SK-N-SH (cell line): ENCODE measurements at regions not wholly inside any gene's neighbourhood (a gene's known extent, or its start where the extent isn't known, plus 50 kb on each side); places are given as distances from the start of the nearest gene placed in this dataset.
A peak's percentile ranks its signal among the peaks of the same experiment; 100 is the strongest.

ENCODE experiments used
- CTCF ChIA-PET: fragments of 300-600, 350-600 bp; formaldehyde crosslinking; extraction: SDS; loops from one replicate; lab custom pipeline; 2021; lab: Yijun Ruan, JAX
- POLR2A ChIA-PET: fragments of 350-600 bp; sonication (Branson Sonifier 250); formaldehyde crosslinking; extraction: SDS; loops from one replicate; lab custom pipeline; 2020; ENCODE audit warnings: antibody characterized with exemption, inconsistent platforms; lab: Yijun Ruan, JAX
- DNase-seq: peaks from one replicate; pipeline ENCODE4 v3.0.0; 2012
- H2AFZ ChIP-seq: fragments of 200-600 bp; sonication (generic); 2 replicates; pipeline ENCODE4 v1.8.1; 2016; ENCODE audit warnings: antibody characterized with exemption, mild to moderate bottlenecking, low read depth
- H3F3A ChIP-seq: fragments of 200-600 bp; sonication (generic); replicated peaks from 2 replicates; pipeline ENCODE3; 2016; ENCODE audit warnings: antibody characterized with exemption, mild to moderate bottlenecking; ENCODE audit not compliant: insufficient read depth
- H3K27ac ChIP-seq, 2 experiments: fragments of 200-500 bp in 1 of 2; fragments of 200-600 bp in 1 of 2; sonication (Bioruptor generic) in 1 of 2; sonication (generic), shearing (Covaris generic) in 1 of 2; 2 replicates each; pipeline versions ENCODE4 v1.5.1 to v1.6.1; 2014 to 2016; ENCODE audit warnings: low read depth in 2 of 2, inconsistent platforms in 1 of 2, low read length in 1 of 2, mild to moderate bottlenecking in 1 of 2, mixed read lengths in 1 of 2
- H3K27me3 ChIP-seq: fragments of 200-600 bp; sonication (generic), shearing (Covaris generic); 2 replicates; pipeline ENCODE4 v1.6.1; 2016; ENCODE audit warnings: mixed run types; ENCODE audit not compliant: insufficient read depth
- H3K36me3 ChIP-seq, 2 experiments: fragments of 200-500 bp in 1 of 2; fragments of 200-600 bp in 1 of 2; sonication (Bioruptor generic) in 1 of 2; sonication (generic) in 1 of 2; replicated peaks in 1 of 2; 2 replicates each; pipeline versions ENCODE3 to v1.5.1; 2014 to 2016; ENCODE audit warnings: low read length in 1 of 2, mild to moderate bottlenecking in 1 of 2; ENCODE audit not compliant: insufficient read depth in 2 of 2, control insufficient read depth in 1 of 2
- H3K4me1 ChIP-seq, 2 experiments: fragments of 200-500 bp in 1 of 2; fragments of 200-600 bp in 1 of 2; sonication (Bioruptor generic) in 1 of 2; sonication (generic), shearing (Covaris generic) in 1 of 2; 2 replicates each; pipeline versions ENCODE4 v1.5.1 to v1.6.1; 2014 to 2016; ENCODE audit warnings: low read depth in 1 of 2, low read length in 1 of 2, mixed run types in 1 of 2; ENCODE audit not compliant: insufficient read depth in 2 of 2, control insufficient read depth in 1 of 2
- H3K4me2 ChIP-seq: fragments of 200-600 bp; sonication (generic), shearing (Covaris generic); 2 replicates; pipeline ENCODE4 v1.6.1; 2017; ENCODE audit warnings: mixed run types
- H3K4me3 ChIP-seq, 2 experiments: fragments of 200-500 bp in 1 of 2; fragments of 200-600 bp in 1 of 2; sonication (Bioruptor generic) in 1 of 2; sonication (generic), shearing (Covaris generic) in 1 of 2; 2 replicates each; pipeline versions ENCODE4 v1.5.1 to v1.8.1; 2014 to 2016; ENCODE audit warnings: low read depth in 2 of 2, inconsistent platforms in 1 of 2, low read length in 1 of 2, mild to moderate bottlenecking in 1 of 2, mixed read lengths in 1 of 2, moderate library complexity in 1 of 2
- H3K79me2 ChIP-seq: fragments of 200-600 bp; sonication (generic); 2 replicates; pipeline ENCODE4 v1.8.1; 2017; ENCODE audit warnings: mild to moderate bottlenecking; ENCODE audit not compliant: insufficient read depth
- H3K9ac ChIP-seq: fragments of 200-600 bp; sonication (generic); 2 replicates; pipeline ENCODE4 v1.6.1; 2017; ENCODE audit warnings: mixed run types
- H3K9me2 ChIP-seq: fragments of 200-600 bp; sonication (generic); 2 replicates; pipeline ENCODE4 v1.6.1; 2017; ENCODE audit warnings: mixed run types
- H3K9me3 ChIP-seq: fragments of 200-600 bp; sonication (generic); 2 replicates; pipeline ENCODE4 v1.6.1; 2017; ENCODE audit warnings: mixed run types, mild to moderate bottlenecking, moderate library complexity
- H4K20me1 ChIP-seq: fragments of 200-600 bp; sonication (generic); 2 replicates; pipeline ENCODE4 v1.6.1; 2017; ENCODE audit warnings: mild to moderate bottlenecking, mixed run types; ENCODE audit not compliant: insufficient read depth
- CTCF ChIP-seq: fragments of 200-600 bp; sonication (generic); IDR thresholded peaks from 2 replicates; pipeline ENCODE4 v1.6.1; 2017; ENCODE audit warnings: antibody characterized with exemption, mild to moderate bottlenecking, moderate library complexity
- EP300 ChIP-seq, 2 experiments: IDR thresholded peaks; 2 replicates each; pipeline versions ENCODE4 v1.4.0 to v1.6.1; 2012; ENCODE audit warnings: borderline replicate concordance in 1 of 2, low read depth in 1 of 2, low read length in 1 of 2
- FOSL2 ChIP-seq: IDR thresholded peaks from 2 replicates; pipeline ENCODE4 v1.4.0; 2012; ENCODE audit warnings: low read depth, mild to moderate bottlenecking, moderate library complexity, borderline replicate concordance
- GATA2 ChIP-seq: sonication (generic); formaldehyde crosslinking; IDR thresholded peaks from 2 replicates; pipeline ENCODE4 v1.5.0; 2020; ENCODE audit warnings: mild to moderate bottlenecking, missing genetic modification reagents
- MEF2A ChIP-seq: IDR thresholded peaks from 2 replicates; pipeline ENCODE4 v1.4.0; 2012; ENCODE audit warnings: low read depth, borderline replicate concordance
- POLR2AphosphoS5 ChIP-seq: IDR thresholded peaks from 2 replicates; pipeline ENCODE4 v1.6.1; 2012; ENCODE audit warnings: low read depth, low read length
- SMC3 ChIP-seq: IDR thresholded peaks from 2 replicates; pipeline ENCODE4 v1.6.1; 2012; ENCODE audit warnings: low read depth, low read length, improper control_type of control experiment
- WGBS: methylation state at CpG from one replicate; pipeline ENCODE4 v1.1.6; 2017; ENCODE audit warnings: low lambda C conversion rate; 5-methylcytosine and 5-hydroxymethylcytosine counted together

- Histone ChIP-seq H3K4me2 (no peak overlapping the region), H3K4me1 (peaks cover 18 to 20% of the 10 kb centered on the region in 2 experiments), H3K9me2 (no peaks in the 10 kb centered on the region), H2AFZ (no peak overlapping the region), H4K20me1 (no peaks in the 10 kb centered on the region), H3K9me3 (0 out of 2 replicates have a peak, but pooled peaks cover 6% of the 10 kb centered on the region), H3K27ac (peak overlapping the region in 1 of 2 experiments; percentile 9; a peak in 1 of 4 replicates), H3K4me3 (no peak overlapping the region), H3F3A (no peaks in the 10 kb centered on the region), H3K9ac (no peak overlapping the region), H3K27me3 (no peaks in the 10 kb centered on the region), H3K79me2 (no peaks in the 10 kb centered on the region), H3K36me3 (no peaks in the 10 kb centered on the region)
- CTCF ChIA-PET, result no interaction called here
- DNase-seq, result no peak
- 0 out of 2 replicates have a peak, but pooled peaks have one; percentile 6 for TF ChIP-seq FOSL2
- peak; percentile 60; the same call in 1 of the 2 replicates for TF ChIP-seq MEF2A
- TF ChIP-seq GATA2 (CRISPR knock-in tag), result no peak
- WGBS, result 63% methylated on average over 4 of the region's 4 CpGs
- POLR2A ChIA-PET, result no interaction called here
Observed at GRCh38 chr13:39888865-39889810, 233.7 kb downstream of the COG6 start.

- Histone ChIP-seq H3K4me2 (no peak overlapping the region), H4K20me1 (no peaks in the 10 kb centered on the region), H3K4me1 (peaks cover 20 to 30% of the 10 kb centered on the region in 2 experiments), H3K27me3 (no peaks in the 10 kb centered on the region), H3K9me3 (no peaks in the 10 kb centered on the region), H2AFZ (no peak overlapping the region), H3K9me2 (no peaks in the 10 kb centered on the region), H3K27ac (no peak overlapping the region), H3K9ac (no peak overlapping the region), H3K36me3 (no peaks in the 10 kb centered on the region), H3K79me2 (no peaks in the 10 kb centered on the region), H3F3A (no peaks in the 10 kb centered on the region), H3K4me3 (no peak overlapping the region)
- DNase-seq, result no peak
- CTCF ChIA-PET, result interaction anchor here (5.0 kb wide), 1 partner anchor 52 kb away, joined by 23 read pairs; no protein-coding TSS in a partner anchor
- TF ChIP-seq EP300 (IDR thresholded peaks at IDR 0.05; ENCODE audit: borderline replicate concordance in 1 of 2, low read depth in 1 of 2, low read length in 1 of 2) (no peak), SMC3 (no peak), CTCF (no peak), POLR2AphosphoS5 (no peak)
- 83% methylated on average over 4 of the region's 4 CpGs for WGBS
- POLR2A ChIA-PET, result no interaction called here
Observed at GRCh38 chr13:39890537-39890936, 235.1 kb downstream of the COG6 start.
